ENCODE measurements at regions not wholly inside any gene's neighbourhood (a gene's known extent, or its start where the extent isn't known, plus 50 kb on each side); places are given as distances from the start of the nearest gene placed in this dataset.

DNA sequence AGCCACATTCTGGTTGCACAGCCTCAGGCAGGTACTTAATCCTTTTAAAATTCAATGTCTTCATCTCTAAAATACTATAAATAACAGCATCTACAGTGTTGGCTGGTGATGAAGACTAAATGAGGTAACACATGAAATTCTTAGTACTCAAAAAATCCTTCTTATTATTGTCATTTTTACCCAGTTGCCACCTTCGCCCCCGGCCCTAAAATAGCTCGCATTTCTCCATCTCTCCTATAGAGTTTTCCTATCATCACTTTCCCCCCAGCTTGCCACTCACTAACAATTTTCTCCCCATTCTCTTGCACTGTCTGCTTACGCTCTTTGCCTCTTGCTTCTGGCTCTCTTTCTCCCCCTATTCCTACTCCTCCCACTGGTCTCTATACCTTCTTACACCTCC, 59.9 kb upstream of the MARCHF10 start:
- no peak for TF ChIP-seq CTCF (conservative IDR thresholded peaks at IDR 0.05 in 1 of 2, IDR thresholded peaks at IDR 0.05 in 1 of 2; ENCODE audit: extremely low read depth in 1 of 2, insufficient read depth in 1 of 2, low read depth in 1 of 2, low read length in 2 of 2)
- TF ChIP-seq EZH2 (IDR thresholded peaks at IDR 0.05; ENCODE audit: borderline replicate concordance, low read length), result no peak
